ENCODE measurements at regions not wholly inside any gene's neighbourhood (a gene's known extent, or its start where the extent isn't known, plus 50 kb on each side); places are given as distances from the start of the nearest gene placed in this dataset.

- Mint-ChIP-seq H3K27ac (ENCODE audit: unreplicated experiment) (no peak overlapping the region), H3K4me3 (ENCODE audit: unreplicated experiment) (no peak overlapping the region)
These were observed 56.7 kb upstream of the CHST1 start for GRCh38 chr11:45722144-45722543.

GRCh38 chr11:45717526-45717925 is 52.1 kb upstream of the CHST1 start:
- H3K9me3 Mint-ChIP-seq (ENCODE audit: unreplicated experiment) = peaks cover 3% of the 10 kb centered on the region
- no peak overlapping the region for H3K4me3 Mint-ChIP-seq (ENCODE audit: unreplicated experiment)
- no peaks in the 10 kb centered on the region for H3K4me1 Mint-ChIP-seq (ENCODE audit: low read depth, unreplicated experiment)
- H3K27me3 Mint-ChIP-seq (ENCODE audit: unreplicated experiment) = no peaks in the 10 kb centered on the region
- no peaks in the 10 kb centered on the region for H3K36me3 Mint-ChIP-seq (ENCODE audit: unreplicated experiment)
- no peak for DNase-seq
- H3K27ac Mint-ChIP-seq (ENCODE audit: unreplicated experiment) = no peak overlapping the region
- TF ChIP-seq CTCF (IDR thresholded peaks at IDR 0.05; ENCODE audit: partially characterized antibody, unreplicated experiment) = no peak

More at GRCh38 chr11:45722144-45722543, 56.7 kb upstream of the CHST1 start:
- H3K36me3 Mint-ChIP-seq (ENCODE audit: unreplicated experiment) = no peaks in the 10 kb centered on the region
- no peak for DNase-seq
- peaks cover 10% of the 10 kb centered on the region for H3K4me1 Mint-ChIP-seq (ENCODE audit: low read depth, unreplicated experiment)
- no peak for TF ChIP-seq CTCF (IDR thresholded peaks at IDR 0.05; ENCODE audit: partially characterized antibody, unreplicated experiment)
- H3K9me3 Mint-ChIP-seq (ENCODE audit: unreplicated experiment) = no peaks in the 10 kb centered on the region
- no peaks in the 10 kb centered on the region for H3K27me3 Mint-ChIP-seq (ENCODE audit: unreplicated experiment)

GRCh38 chr11:45715418-45715817 is 50.0 kb upstream of the CHST1 start:
- no peaks in the 10 kb centered on the region for H3K27me3 Mint-ChIP-seq (ENCODE audit: unreplicated experiment)
- TF ChIP-seq CTCF (IDR thresholded peaks at IDR 0.05; ENCODE audit: partially characterized antibody, unreplicated experiment) = no peak
- H3K4me3 Mint-ChIP-seq (ENCODE audit: unreplicated experiment) = no peak overlapping the region
- H3K27ac Mint-ChIP-seq (ENCODE audit: unreplicated experiment) = no peak overlapping the region
- no peak for DNase-seq
- H3K4me1 Mint-ChIP-seq (ENCODE audit: low read depth, unreplicated experiment) = no peaks in the 10 kb centered on the region
- no peaks in the 10 kb centered on the region for H3K36me3 Mint-ChIP-seq (ENCODE audit: unreplicated experiment)
- H3K9me3 Mint-ChIP-seq (ENCODE audit: unreplicated experiment) = peaks cover 3% of the 10 kb centered on the region
